Ovary (tissue), 7 donors: ENCODE measurements at regions not wholly inside any gene's neighbourhood (a gene's known extent, or its start where the extent isn't known, plus 50 kb on each side); places are given as distances from the start of the nearest gene placed in this dataset.

Source experiments
- DNase-seq, 5 donors: peaks; one replicate each; pipeline ENCODE4 v3.0.0-alpha.2; 2019 to 2020
- H3K27ac ChIP-seq, 2 donors: fragments of 200-600 bp; one replicate each; pipeline versions ENCODE4 v1.5.1 to v1.8.0; 2019 to 2022
- H3K27me3 ChIP-seq: fragments of 200-600 bp; one replicate; pipeline ENCODE4 v1.8.0; 2022
- H3K36me3 ChIP-seq: fragments of 200-600 bp; sonication (generic); one replicate; pipeline ENCODE4 v1.5.1; 2019
- H3K4me1 ChIP-seq: one replicate; pipeline ENCODE4 v1.8.1; 2013; ENCODE audit warnings: mild to moderate bottlenecking, moderate library complexity; ENCODE audit not compliant: insufficient read depth
- H3K4me3 ChIP-seq: fragments of 200-600 bp; sonication (generic); one replicate; pipeline ENCODE4 v1.5.1; 2017
- H3K9me3 ChIP-seq, 2 donors: fragments of 200-600 bp in 1 of 2; sonication (generic) in 1 of 2; one replicate each; pipeline versions ENCODE4 v1.5.1 to v1.8.1; 2013 to 2019; ENCODE audit warnings: mild to moderate bottlenecking in 1 of 2, moderate library complexity in 1 of 2
- EP300 ChIP-seq: sonication (generic); formaldehyde crosslinking; IDR thresholded peaks from one replicate; pipeline ENCODE4 v1.6.1; 2017; ENCODE audit warnings: antibody characterized with exemption
- POLR2A ChIP-seq: fragments of 450-650 bp; IDR thresholded peaks from one replicate; pipeline ENCODE4 v1.6.1; 2017; ENCODE audit warnings: antibody characterized with exemption, mild to moderate bottlenecking, moderate library complexity
- WGBS, 3 donors: extraction: QIAGEN DNeasy Blood & Tissue Kit in 1 of 3; methylation state at CpG; one replicate each; pipeline versions ENCODE4 v1.1.5 to v1.1.7; 2013 to 2017; 5-methylcytosine and 5-hydroxymethylcytosine counted together
- intact Hi-C, 4 donors: fragments of 100-400 bp; cut with DNase I; formaldehyde crosslinking; loops; one replicate each; pipeline versions ENCODE4 v1.11.0 to v1.15.1; 2022 to 2023
- TF ChIP-seq, protein P1 (sequence below), 3 donors: fragments of 450-650 bp in 2 of 3; fragments of 200-600 bp in 1 of 3; IDR thresholded peaks; one replicate each; pipeline versions ENCODE4 v1.5.1 to v1.8.0; 2016 to 2022; ENCODE audit warnings: antibody characterized with exemption in 3 of 3, mild to moderate bottlenecking in 1 of 3
- donor health status: DM: no; HTN: no; CAD: no; lungs with moderate emphysema.
- donor health status: DM: no; HTN: no; CAD: no.
- donor health status: Bipolar disorder and iron deficiency.
- donor health status: DM: no; HTN: no; CAD: no.
- donor health status: DM: yes; HTN: yes; CAD: no.

GRCh38 chr9:135330685-135331590 is 148.6 kb upstream of the PPP1R26 start:
- DNase-seq: no peak
- intact Hi-C loops: no loop called here
- TF ChIP-seq POLR2A (no peak), EP300 (no peak)
- TF ChIP-seq, protein P1, sequence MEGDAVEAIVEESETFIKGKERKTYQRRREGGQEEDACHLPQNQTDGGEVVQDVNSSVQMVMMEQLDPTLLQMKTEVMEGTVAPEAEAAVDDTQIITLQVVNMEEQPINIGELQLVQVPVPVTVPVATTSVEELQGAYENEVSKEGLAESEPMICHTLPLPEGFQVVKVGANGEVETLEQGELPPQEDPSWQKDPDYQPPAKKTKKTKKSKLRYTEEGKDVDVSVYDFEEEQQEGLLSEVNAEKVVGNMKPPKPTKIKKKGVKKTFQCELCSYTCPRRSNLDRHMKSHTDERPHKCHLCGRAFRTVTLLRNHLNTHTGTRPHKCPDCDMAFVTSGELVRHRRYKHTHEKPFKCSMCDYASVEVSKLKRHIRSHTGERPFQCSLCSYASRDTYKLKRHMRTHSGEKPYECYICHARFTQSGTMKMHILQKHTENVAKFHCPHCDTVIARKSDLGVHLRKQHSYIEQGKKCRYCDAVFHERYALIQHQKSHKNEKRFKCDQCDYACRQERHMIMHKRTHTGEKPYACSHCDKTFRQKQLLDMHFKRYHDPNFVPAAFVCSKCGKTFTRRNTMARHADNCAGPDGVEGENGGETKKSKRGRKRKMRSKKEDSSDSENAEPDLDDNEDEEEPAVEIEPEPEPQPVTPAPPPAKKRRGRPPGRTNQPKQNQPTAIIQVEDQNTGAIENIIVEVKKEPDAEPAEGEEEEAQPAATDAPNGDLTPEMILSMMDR (IDR thresholded peaks at IDR 0.05): no peak

DNA sequence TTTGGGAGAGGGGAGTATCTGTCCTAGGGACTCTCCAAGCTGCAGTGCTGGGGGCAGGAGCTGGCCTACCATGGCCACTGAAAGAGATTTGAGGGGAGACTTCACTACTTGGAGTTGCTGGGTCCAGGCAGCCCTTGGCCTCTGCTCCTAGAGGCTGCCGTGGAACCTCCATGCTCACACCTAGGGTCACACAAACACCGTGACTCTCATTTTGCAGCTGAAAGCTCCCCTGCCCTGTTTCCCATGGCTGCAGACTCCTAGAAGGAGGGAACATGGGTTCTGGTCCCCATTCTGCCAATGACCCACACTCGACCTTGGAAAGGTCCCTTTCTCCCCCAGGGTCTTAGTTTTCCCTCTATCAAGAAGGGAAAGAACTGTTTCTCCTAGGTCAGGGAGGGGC is 147.1 kb upstream of the PPP1R26 start:
- Histone ChIP-seq H3K4me1 (no peaks in the 10 kb centered on the region), H3K36me3 (no peaks in the 10 kb centered on the region), H3K9me3 (no peaks in the 10 kb centered on the region), H3K27ac (no peak overlapping the region), H3K4me3 (no peak overlapping the region), H3K27me3 (no peaks in the 10 kb centered on the region)
- DNase-seq: no peak
- intact Hi-C loops: no loop called here
- TF ChIP-seq, protein P1 (IDR thresholded peaks at IDR 0.05): no peak
- TF ChIP-seq EP300 (no peak), POLR2A (no peak)
- 45 to 61% (median 54%) methylated on average over 3 of the region's 3 CpGs for WGBS, 3 donors

More at GRCh38 chr9:135330685-135331590, 148.6 kb upstream of the PPP1R26 start:
- H3K27ac ChIP-seq: no peak overlapping the region
- no peaks in the 10 kb centered on the region for H3K27me3 ChIP-seq
- no peaks in the 10 kb centered on the region for H3K4me1 ChIP-seq
- H3K4me3 ChIP-seq: no peak overlapping the region
- no peaks in the 10 kb centered on the region for H3K36me3 ChIP-seq
- H3K9me3 ChIP-seq: no peaks in the 10 kb centered on the region
- 78 to 83% (median 79%) methylated on average over 14 of the region's 14 CpGs for WGBS, 3 donors

GRCh38 chr9:135332979-135333748 is 146.4 kb upstream of the PPP1R26 start:
- no peaks in the 10 kb centered on the region for H3K9me3 ChIP-seq
- TF ChIP-seq EP300: no peak
- no peak for TF ChIP-seq POLR2A
- TF ChIP-seq, protein P1 (IDR thresholded peaks at IDR 0.05): no peak
- H3K4me1 ChIP-seq: no peaks in the 10 kb centered on the region
- no peak overlapping the region for H3K27ac ChIP-seq
- H3K4me3 ChIP-seq: no peak overlapping the region
- no peaks in the 10 kb centered on the region for H3K36me3 ChIP-seq
- H3K27me3 ChIP-seq: no peaks in the 10 kb centered on the region
- 91 to 94% (median 92%) methylated on average over 7 of the region's 7 CpGs for WGBS, 3 donors
- intact Hi-C loops: no loop called here
- DNase-seq: no peak

GRCh38 chr9:135334953-135335460 is 144.6 kb upstream of the PPP1R26 start:
- WGBS, 3 donors: 89 to 94% (median 93%) methylated on average over 9 of the region's 9 CpGs
- Histone ChIP-seq H3K36me3 (no peaks in the 10 kb centered on the region), H3K9me3 (no peaks in the 10 kb centered on the region), H3K4me1 (peaks cover 2% of the 10 kb centered on the region), H3K27ac (no peak overlapping the region), H3K27me3 (no peaks in the 10 kb centered on the region), H3K4me3 (no peak overlapping the region)
- no peak for DNase-seq
- TF ChIP-seq POLR2A (no peak), EP300 (no peak)
- TF ChIP-seq, protein P1 (IDR thresholded peaks at IDR 0.05): no peak
- intact Hi-C loops: no loop called here
